ENCODE measurements at regions not wholly inside any gene's neighbourhood (a gene's known extent, or its start where the extent isn't known, plus 50 kb on each side); places are given as distances from the start of the nearest gene placed in this dataset.

- H3K27ac ChIP-seq (ENCODE audit: low read depth, low read length, poor library complexity, severe bottlenecking) = no peak overlapping the region
- no peaks in the 10 kb centered on the region for H3K79me2 ChIP-seq (ENCODE audit: insufficient read depth, low read depth, low read length)
- TF ChIP-seq EZH2phosphoT487 (IDR thresholded peaks at IDR 0.05; ENCODE audit: borderline replicate concordance, low read depth, low read length) (no peak), CTCF (conservative IDR thresholded peaks at IDR 0.05; ENCODE audit: low read length) (no peak)
- intact Hi-C loops (cut with micrococcal nuclease; ENCODE audit: unreplicated experiment) = no loop called here
- ChIA-PET CTCF (ENCODE audit: unreplicated experiment) (no interaction called here), POLR2A (no interaction called here)
- H3K9me2 ChIP-seq (ENCODE audit: insufficient read depth, low read length) = no peaks in the 10 kb centered on the region
- no peak overlapping the region for H3K4me2 ChIP-seq (ENCODE audit: low read length)
- no peaks in the 10 kb centered on the region for H3K9me3 ChIP-seq (ENCODE audit: low read length)
- DNase-seq (ENCODE audit: low spot score) = no peak
- no peak overlapping the region for H2AFZ ChIP-seq (ENCODE audit: low read length)
- BruUV-seq (replicated peaks) = no TSS peak
- no peaks in the 10 kb centered on the region for H4K20me1 ChIP-seq (ENCODE audit: insufficient read depth, low read length)
- no peaks in the 10 kb centered on the region for H3K4me1 ChIP-seq (ENCODE audit: insufficient read depth, low read length, poor library complexity, severe bottlenecking)
- H3K4me3 ChIP-seq (ENCODE audit: low read depth, low read length, poor library complexity, severe bottlenecking) = no peak overlapping the region
- no peaks in the 10 kb centered on the region for H3K36me3 ChIP-seq (ENCODE audit: insufficient read depth, low read length)
These were observed 63.0 kb upstream of the CDK20 start for GRCh38 chr9:88037285-88037845.

DNA sequence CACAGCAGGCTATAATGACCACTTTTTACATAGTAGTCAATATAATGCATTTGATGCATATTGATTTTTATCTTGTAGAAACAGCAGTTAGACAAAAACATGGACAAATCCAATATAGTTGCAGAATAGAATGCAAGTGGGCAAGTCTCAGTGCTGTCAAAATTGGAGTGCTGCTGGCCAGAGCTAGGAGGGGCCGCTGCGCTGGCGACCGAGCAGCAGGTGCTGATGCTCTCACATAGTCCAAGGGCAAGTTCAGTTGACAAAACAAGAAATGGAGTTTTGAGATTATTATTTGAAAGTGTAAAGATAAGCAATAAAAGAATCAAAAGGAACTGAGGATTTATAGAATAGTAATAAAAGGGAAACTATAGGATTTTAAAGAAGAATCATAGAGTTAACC lies 60.6 kb upstream of the CDK20 start:
- no peak overlapping the region for H3K27ac ChIP-seq (ENCODE audit: low read depth, low read length, poor library complexity, severe bottlenecking)
- CTCF ChIA-PET (ENCODE audit: unreplicated experiment) = no interaction called here
- H3K36me3 ChIP-seq (ENCODE audit: insufficient read depth, low read length) = no peaks in the 10 kb centered on the region
- no peak overlapping the region for H3K4me2 ChIP-seq (ENCODE audit: low read length)
- H3K9me2 ChIP-seq (ENCODE audit: insufficient read depth, low read length) = no peaks in the 10 kb centered on the region
- H2AFZ ChIP-seq (ENCODE audit: low read length) = no peak overlapping the region
- H3K4me1 ChIP-seq (ENCODE audit: insufficient read depth, low read length, poor library complexity, severe bottlenecking) = no peaks in the 10 kb centered on the region
- DNase-seq (ENCODE audit: low spot score) = no peak
- H3K79me2 ChIP-seq (ENCODE audit: insufficient read depth, low read depth, low read length) = no peaks in the 10 kb centered on the region
- POLR2A ChIA-PET = no interaction called here
- intact Hi-C loops (cut with micrococcal nuclease; ENCODE audit: unreplicated experiment) = no loop called here
- H3K4me3 ChIP-seq (ENCODE audit: low read depth, low read length, poor library complexity, severe bottlenecking) = no peak overlapping the region
- H4K20me1 ChIP-seq (ENCODE audit: insufficient read depth, low read length) = no peaks in the 10 kb centered on the region
- no peaks in the 10 kb centered on the region for H3K9me3 ChIP-seq (ENCODE audit: low read length)
- no TSS peak for BruUV-seq (replicated peaks)
- TF ChIP-seq CTCF (conservative IDR thresholded peaks at IDR 0.05; ENCODE audit: low read length) (no peak), EZH2phosphoT487 (IDR thresholded peaks at IDR 0.05; ENCODE audit: borderline replicate concordance, low read depth, low read length) (no peak)

- no TSS peak for BruUV-seq (replicated peaks)
- no peak for TF ChIP-seq EZH2phosphoT487 (IDR thresholded peaks at IDR 0.05; ENCODE audit: borderline replicate concordance, low read depth, low read length)
- TF ChIP-seq CTCF (conservative IDR thresholded peaks at IDR 0.05; ENCODE audit: low read length) = no peak
- H3K9me3 ChIP-seq (ENCODE audit: low read length) = no peaks in the 10 kb centered on the region
- H3K36me3 ChIP-seq (ENCODE audit: insufficient read depth, low read length) = no peaks in the 10 kb centered on the region
- POLR2A ChIA-PET = interaction anchor here (0.7 kb wide), 1 partner anchor 137 kb away, joined by 3 read pairs; no protein-coding TSS in a partner anchor
- no peak overlapping the region for H3K27ac ChIP-seq (ENCODE audit: low read depth, low read length, poor library complexity, severe bottlenecking)
- H3K4me2 ChIP-seq (ENCODE audit: low read length) = no peak overlapping the region
- H2AFZ ChIP-seq (ENCODE audit: low read length) = no peak overlapping the region
- intact Hi-C loops (cut with micrococcal nuclease; ENCODE audit: unreplicated experiment) = no loop called here
- H3K9me2 ChIP-seq (ENCODE audit: insufficient read depth, low read length) = no peaks in the 10 kb centered on the region
- no peak for DNase-seq (ENCODE audit: low spot score)
- no peaks in the 10 kb centered on the region for H4K20me1 ChIP-seq (ENCODE audit: insufficient read depth, low read length)
- CTCF ChIA-PET (ENCODE audit: unreplicated experiment) = no interaction called here
- H3K4me1 ChIP-seq (ENCODE audit: insufficient read depth, low read length, poor library complexity, severe bottlenecking) = no peaks in the 10 kb centered on the region
- no peaks in the 10 kb centered on the region for H3K79me2 ChIP-seq (ENCODE audit: insufficient read depth, low read depth, low read length)
- no peak overlapping the region for H3K4me3 ChIP-seq (ENCODE audit: low read depth, low read length, poor library complexity, severe bottlenecking)
These were observed 59.0 kb upstream of the CDK20 start for GRCh38 chr9:88033359-88033702.
